Adrenal gland (tissue), 9 donors: ENCODE measurements at regions not wholly inside any gene's neighbourhood (a gene's known extent, or its start where the extent isn't known, plus 50 kb on each side); places are given as distances from the start of the nearest gene placed in this dataset.
"Not testable (repeated sequence)": the region's sequence is repeated elsewhere in the genome, so short reads cannot be mapped to it uniquely, and the experiment has no call there.

ENCODE experiments used
- DNase-seq, 7 donors: peaks; one replicate each; pipeline ENCODE4 v3.0.0-alpha.2; 2019 to 2020
- H3K27ac ChIP-seq, 5 donors: fragments of 200-600 bp; sonication (generic) in 4 of 5; 1 replicate in 3 of 5; 2 replicates in 2 of 5; pipeline versions ENCODE4 v1.5.1 to v1.8.0; 2016 to 2020; ENCODE audit warnings: mild to moderate bottlenecking in 1 of 5
- H3K27me3 ChIP-seq: fragments of 200-600 bp; 2 replicates; pipeline ENCODE4 v1.8.0; 2021
- H3K36me3 ChIP-seq, 2 donors: fragments of 200-600 bp; replicated peaks in 1 of 2; 1 replicate in 1 of 2; 2 replicates in 1 of 2; pipeline versions ENCODE4 v1.5.1 to v1.8.0; 2018 to 2022
- H3K4me1 ChIP-seq, 2 donors: fragments of 200-600 bp; replicated peaks in 1 of 2; 1 replicate in 1 of 2; 2 replicates in 1 of 2; pipeline versions ENCODE4 v1.5.1 to v1.8.0; 2018 to 2021
- H3K4me3 ChIP-seq, 4 donors: fragments of 200-600 bp; sonication (generic) in 3 of 4; one replicate each; pipeline ENCODE4 v1.5.1; 2016 to 2018
- H3K9me3 ChIP-seq, 3 donors: fragments of 200-600 bp; sonication (generic) in 1 of 3; replicated peaks in 1 of 3; 1 replicate in 2 of 3; 2 replicates in 1 of 3; pipeline versions ENCODE4 v1.5.1 to v1.8.0; 2016 to 2021
- POLR2A ChIP-seq, 2 donors: fragments of 450-650 bp; IDR thresholded peaks; one replicate each; pipeline ENCODE4 v1.6.1; 2017; ENCODE audit warnings: antibody characterized with exemption in 2 of 2, mild to moderate bottlenecking in 2 of 2, moderate library complexity in 1 of 2
- WGBS, 4 donors: extraction: QIAGEN DNeasy Blood & Tissue Kit in 2 of 4; methylation state at CpG; one replicate each; pipeline versions ENCODE4 v1.1.5 to v1.1.7; 2013 to 2017; 5-methylcytosine and 5-hydroxymethylcytosine counted together
- intact Hi-C, 2 donors: fragments of 100-400 bp; cut with DNase I; formaldehyde crosslinking; loops; one replicate each; pipeline versions ENCODE4 v1.14.1 to v1.15.0; 2022 to 2023
- TF ChIP-seq, protein P1 (sequence below), 6 experiments: fragments of 450-650 bp in 4 of 6; fragments of 200-600 bp in 2 of 6; sonication (generic) in 1 of 6; IDR thresholded peaks; 1 replicate in 5 of 6; 2 replicates in 1 of 6; pipeline versions ENCODE4 v1.5.1 to v1.8.0; 2016 to 2021; ENCODE audit warnings: antibody characterized with exemption in 6 of 6, mild to moderate bottlenecking in 2 of 6, moderate library complexity in 1 of 6
- donor health status: healthy with polysubstance abuse.
- donor health status: Bipolar disorder and iron deficiency.
- donor health status: DM: yes; HTN: yes; CAD: no.
- donor health status: DM: no; HTN: no; CAD: no.
- donor health status: DM: no; HTN: no; CAD: no.

- DNase-seq = no peak
- Histone ChIP-seq H3K36me3 (no peaks in the 10 kb centered on the region), H3K9me3 (no peaks in the 10 kb centered on the region), H3K4me1 (no peaks in the 10 kb centered on the region), H3K4me3 (no peak overlapping the region), H3K27me3 (no peaks in the 10 kb centered on the region), H3K27ac (no peak overlapping the region)
- intact Hi-C loops = no loop called here
- WGBS, 4 donors = 54 to 69% (median 58%) methylated on average over 4 of the region's 4 CpGs
- TF ChIP-seq, protein P1, sequence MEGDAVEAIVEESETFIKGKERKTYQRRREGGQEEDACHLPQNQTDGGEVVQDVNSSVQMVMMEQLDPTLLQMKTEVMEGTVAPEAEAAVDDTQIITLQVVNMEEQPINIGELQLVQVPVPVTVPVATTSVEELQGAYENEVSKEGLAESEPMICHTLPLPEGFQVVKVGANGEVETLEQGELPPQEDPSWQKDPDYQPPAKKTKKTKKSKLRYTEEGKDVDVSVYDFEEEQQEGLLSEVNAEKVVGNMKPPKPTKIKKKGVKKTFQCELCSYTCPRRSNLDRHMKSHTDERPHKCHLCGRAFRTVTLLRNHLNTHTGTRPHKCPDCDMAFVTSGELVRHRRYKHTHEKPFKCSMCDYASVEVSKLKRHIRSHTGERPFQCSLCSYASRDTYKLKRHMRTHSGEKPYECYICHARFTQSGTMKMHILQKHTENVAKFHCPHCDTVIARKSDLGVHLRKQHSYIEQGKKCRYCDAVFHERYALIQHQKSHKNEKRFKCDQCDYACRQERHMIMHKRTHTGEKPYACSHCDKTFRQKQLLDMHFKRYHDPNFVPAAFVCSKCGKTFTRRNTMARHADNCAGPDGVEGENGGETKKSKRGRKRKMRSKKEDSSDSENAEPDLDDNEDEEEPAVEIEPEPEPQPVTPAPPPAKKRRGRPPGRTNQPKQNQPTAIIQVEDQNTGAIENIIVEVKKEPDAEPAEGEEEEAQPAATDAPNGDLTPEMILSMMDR (IDR thresholded peaks at IDR 0.05) = no peak
- TF ChIP-seq POLR2A (IDR thresholded peaks at IDR 0.05) = no peak
Measured at GRCh38 chr21:20469361-20469760, 528.8 kb upstream of the NCAM2 start.

- H3K27me3 ChIP-seq = no peaks in the 10 kb centered on the region
- H3K27ac ChIP-seq = no peak overlapping the region
- intact Hi-C loops = no loop called here
- H3K9me3 ChIP-seq = no peaks in the 10 kb centered on the region
- H3K4me1 ChIP-seq = no peaks in the 10 kb centered on the region
- TF ChIP-seq, protein P1 (IDR thresholded peaks at IDR 0.05) = no peak
- no peak for TF ChIP-seq POLR2A (IDR thresholded peaks at IDR 0.05)
- no peak overlapping the region for H3K4me3 ChIP-seq
- no peak for DNase-seq
- no peaks in the 10 kb centered on the region for H3K36me3 ChIP-seq
Measured at GRCh38 chr21:20486303-20486702, 511.9 kb upstream of the NCAM2 start.

DNA sequence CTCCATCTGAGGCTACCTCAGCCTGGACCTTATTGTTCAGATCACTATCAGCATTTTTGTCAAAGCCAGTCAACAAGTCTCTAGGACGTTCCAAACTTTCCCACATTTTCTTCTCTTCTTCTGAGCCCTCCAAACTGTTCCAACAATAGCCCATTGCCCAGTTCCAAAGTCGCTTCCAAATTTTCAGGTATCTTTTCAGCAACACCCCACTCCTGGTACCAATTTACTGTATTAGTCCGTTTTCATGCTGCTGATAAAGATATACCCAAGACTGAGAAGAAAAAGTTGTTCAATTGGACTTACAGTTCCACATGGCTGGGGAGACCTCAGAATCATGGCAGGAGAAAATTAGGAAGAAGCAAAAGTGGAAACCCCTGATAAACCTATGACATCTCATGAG, 495.3 kb upstream of the NCAM2 start:
- intact Hi-C loops = not testable (repeated sequence)

DNA sequence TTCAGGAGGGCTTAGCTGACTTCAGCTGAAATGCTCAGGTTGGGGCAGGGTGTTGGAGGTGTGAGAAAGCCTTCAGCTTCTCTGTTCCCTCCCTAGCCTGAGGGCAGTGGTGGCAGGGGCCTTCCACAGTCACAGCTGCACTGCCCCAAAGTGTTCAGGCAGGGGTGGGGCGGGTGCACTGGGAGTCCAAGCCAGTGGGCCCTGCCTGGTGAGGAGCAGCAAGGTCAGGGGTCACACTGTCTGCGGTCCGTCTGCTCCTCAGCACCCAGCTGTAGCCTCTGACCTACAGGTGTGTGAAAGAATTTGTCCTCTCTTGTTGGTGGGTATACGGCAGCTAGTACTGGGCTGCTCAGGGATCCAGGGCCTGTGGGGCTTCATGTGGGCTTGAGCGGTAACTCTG, 490.4 kb upstream of the NCAM2 start:
- intact Hi-C loops = no loop called here
- Histone ChIP-seq H3K9me3 (no peaks in the 10 kb centered on the region), H3K27me3 (no peaks in the 10 kb centered on the region), H3K4me3 (no peak overlapping the region), H3K36me3 (no peaks in the 10 kb centered on the region), H3K27ac (no peak overlapping the region), H3K4me1 (no peaks in the 10 kb centered on the region)
- TF ChIP-seq, protein P1 (IDR thresholded peaks at IDR 0.05) = no peak
- TF ChIP-seq POLR2A (IDR thresholded peaks at IDR 0.05) = no peak
- no peak for DNase-seq
- 88 to 100% (median 93%) methylated on average over 3 to 5 of the region's 5 CpGs for WGBS, 4 donors

More for the DNA sequence above, 495.3 kb upstream of the NCAM2 start:
- not testable (repeated sequence) for DNase-seq, H3K9me3 ChIP-seq, H3K27me3 ChIP-seq, H3K27ac ChIP-seq, H3K4me3 ChIP-seq, H3K4me1 ChIP-seq, H3K36me3 ChIP-seq
- 57 to 65% (median 61%) methylated on average over 3 of the region's 3 CpGs for WGBS, 4 donors

GRCh38 chr21:20511216-20511880, 486.9 kb upstream of the NCAM2 start:
- intact Hi-C loops = no loop called here
- DNase-seq = no peak
- H3K27me3 ChIP-seq = no peaks in the 10 kb centered on the region
- TF ChIP-seq, protein P1 (IDR thresholded peaks at IDR 0.05) = no peak
- no peak for TF ChIP-seq POLR2A (IDR thresholded peaks at IDR 0.05)
- H3K4me3 ChIP-seq = no peak overlapping the region
- H3K36me3 ChIP-seq = no peaks in the 10 kb centered on the region
- no peaks in the 10 kb centered on the region for H3K4me1 ChIP-seq
- no peaks in the 10 kb centered on the region for H3K9me3 ChIP-seq
- WGBS, 4 donors = 45 to 55% (median 48%) methylated on average over 4 of the region's 4 CpGs
- no peak overlapping the region for H3K27ac ChIP-seq
